Stimulated activated CD4-positive, alpha-beta T cell treated with anti-CD3 and anti-CD28 coated beads, Interleukin-1b, Interleukin-23, amount 100 ng/mL, for 24 hours (primary cell): ENCODE measurements at regions not wholly inside any gene's neighbourhood (a gene's known extent, or its start where the extent isn't known, plus 50 kb on each side); places are given as distances from the start of the nearest gene placed in this dataset.

ENCODE experiments used
- DNase-seq, 4 experiments: peaks; one replicate each; pipeline ENCODE4 v3.0.0-alpha.2; 2020; ENCODE audit warnings: low read depth in 4 of 4, low spot score in 1 of 4

DNA sequence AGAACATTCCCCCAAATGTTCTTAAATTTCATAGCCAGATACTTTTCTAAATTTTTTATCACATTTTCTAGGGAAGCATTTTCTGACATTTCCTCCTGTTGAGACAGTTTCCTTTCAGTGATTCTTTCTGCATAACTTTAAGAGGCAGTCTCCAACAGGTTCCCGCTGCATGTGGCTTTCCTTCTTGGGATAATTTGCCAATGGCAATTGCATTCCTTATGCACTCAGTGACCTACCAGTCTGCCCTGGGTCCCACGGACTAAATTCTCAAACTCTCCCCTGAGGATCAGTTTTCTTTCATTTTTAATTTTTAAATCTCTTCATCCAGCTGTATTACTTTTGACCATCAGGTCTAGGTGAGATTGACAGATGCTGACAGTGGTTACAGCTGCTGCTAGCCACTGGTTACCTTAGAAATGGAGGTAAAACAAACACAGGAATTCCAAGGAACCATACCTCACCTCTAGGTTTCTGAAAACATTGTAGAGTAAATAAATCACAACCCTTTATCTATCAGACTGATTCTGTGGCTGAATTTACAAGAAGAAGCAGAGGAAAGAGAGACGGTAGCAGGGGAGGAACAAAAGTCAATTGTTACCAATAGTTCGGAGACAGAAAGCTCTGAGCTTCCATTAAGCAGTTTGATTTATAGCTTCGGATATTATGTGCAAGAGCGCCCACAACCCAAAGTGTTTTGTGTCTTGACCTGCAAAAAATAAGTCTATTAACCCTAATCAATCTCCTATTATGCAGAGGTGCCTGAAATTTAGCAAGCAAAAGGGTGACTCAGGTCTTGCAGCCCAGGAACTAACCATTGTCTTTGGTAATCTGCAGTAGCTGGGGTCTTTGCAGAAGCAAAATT lies 216.0 kb downstream of the PMP22 start:
- no peak for DNase-seq

- no peak for DNase-seq
These were observed 216.7 kb downstream of the PMP22 start for GRCh38 chr17:15048381-15048780.

GRCh38 chr17:15042311-15042710 lies 222.8 kb downstream of the PMP22 start:
- no peak for DNase-seq

DNA sequence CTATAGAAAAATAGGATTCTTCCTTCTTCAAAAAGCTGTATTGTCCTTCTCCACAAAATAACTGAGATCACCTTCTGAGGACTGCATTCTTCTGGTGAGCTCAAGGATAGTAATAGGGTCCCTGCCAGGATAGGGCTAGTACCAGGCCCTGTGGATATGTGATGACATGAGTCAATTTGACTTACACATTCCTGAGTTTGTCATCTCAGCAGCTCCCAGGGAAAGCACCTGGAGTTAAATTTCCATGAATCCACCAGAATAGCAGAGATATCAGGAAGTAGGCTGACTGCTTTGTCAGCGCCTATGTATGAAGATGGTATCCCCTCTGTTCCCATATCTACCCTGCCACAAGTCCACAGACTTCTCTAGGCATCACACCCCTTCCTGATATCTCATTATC lies 225.8 kb downstream of the PMP22 start:
- DNase-seq, result no peak

- no peak for DNase-seq
These were observed 226.5 kb downstream of the PMP22 start for GRCh38 chr17:15038656-15039055.

GRCh38 chr17:15036238-15036637 lies 228.9 kb downstream of the PMP22 start:
- no peak for DNase-seq

DNA sequence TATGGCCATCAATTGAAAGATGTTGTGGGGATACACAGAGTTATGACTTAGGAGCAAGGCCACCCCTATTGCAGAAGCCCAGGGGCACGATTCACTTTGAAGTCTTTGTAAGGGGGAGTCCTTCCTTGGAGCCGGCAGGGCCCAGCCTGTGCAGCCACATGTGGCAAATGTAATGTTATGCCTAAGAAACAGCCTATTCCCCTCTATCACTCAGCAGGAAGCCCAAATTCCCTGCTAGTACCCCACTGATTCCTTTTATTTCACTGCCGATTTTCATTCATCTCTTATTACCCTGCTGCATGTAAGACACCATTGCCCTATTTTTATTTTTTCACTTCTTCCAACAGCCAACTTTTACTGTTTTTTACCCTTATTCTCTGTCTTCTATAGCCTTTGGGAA lies 233.2 kb downstream of the PMP22 start:
- DNase-seq, result no peak

DNA sequence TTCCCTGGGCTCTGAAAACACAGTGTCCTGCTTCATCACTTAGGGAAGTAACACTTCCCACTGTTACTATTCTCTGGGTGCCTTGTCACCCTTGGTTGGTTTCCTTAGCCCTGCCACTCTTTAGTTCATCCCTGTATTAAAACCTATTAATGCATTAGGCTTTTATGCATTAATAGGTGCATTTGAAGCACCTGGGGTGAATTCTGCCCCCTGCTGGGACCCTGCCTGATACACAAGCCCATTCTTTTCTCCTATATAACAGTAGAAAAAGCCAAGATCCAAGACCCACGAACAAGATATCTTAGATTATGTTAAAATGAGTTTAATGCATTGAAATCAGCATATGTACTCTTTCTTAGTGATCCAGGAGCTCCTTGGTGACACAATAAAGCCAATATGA lies 235.7 kb downstream of the PMP22 start:
- DNase-seq, result no peak

GRCh38 chr17:15027853-15028252 lies 237.3 kb downstream of the PMP22 start:
- no peak for DNase-seq

DNA sequence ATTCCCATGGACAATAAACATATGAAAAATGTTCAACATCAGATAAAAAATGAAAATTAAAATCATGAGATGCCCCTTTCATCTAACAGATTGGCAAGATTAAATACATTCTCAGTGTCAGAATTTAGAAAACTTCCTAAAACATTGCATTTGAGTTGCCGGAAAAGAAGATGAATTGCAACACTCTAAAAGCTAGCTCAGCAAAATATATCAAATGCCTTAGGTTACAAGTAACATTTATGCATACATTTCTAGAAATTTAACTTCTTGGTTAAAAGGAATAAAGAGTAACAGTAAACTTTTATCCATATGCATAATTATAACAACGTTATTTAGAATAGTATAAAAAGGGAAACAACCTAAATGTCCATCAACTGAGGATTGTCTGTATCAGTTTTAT lies 239.0 kb downstream of the PMP22 start:
- no peak for DNase-seq

- no peak for DNase-seq
These were observed 241.4 kb downstream of the PMP22 start for GRCh38 chr17:15023589-15024336.

GRCh38 chr17:15019158-15019557 lies 246.0 kb downstream of the PMP22 start:
- no peak for DNase-seq

DNA sequence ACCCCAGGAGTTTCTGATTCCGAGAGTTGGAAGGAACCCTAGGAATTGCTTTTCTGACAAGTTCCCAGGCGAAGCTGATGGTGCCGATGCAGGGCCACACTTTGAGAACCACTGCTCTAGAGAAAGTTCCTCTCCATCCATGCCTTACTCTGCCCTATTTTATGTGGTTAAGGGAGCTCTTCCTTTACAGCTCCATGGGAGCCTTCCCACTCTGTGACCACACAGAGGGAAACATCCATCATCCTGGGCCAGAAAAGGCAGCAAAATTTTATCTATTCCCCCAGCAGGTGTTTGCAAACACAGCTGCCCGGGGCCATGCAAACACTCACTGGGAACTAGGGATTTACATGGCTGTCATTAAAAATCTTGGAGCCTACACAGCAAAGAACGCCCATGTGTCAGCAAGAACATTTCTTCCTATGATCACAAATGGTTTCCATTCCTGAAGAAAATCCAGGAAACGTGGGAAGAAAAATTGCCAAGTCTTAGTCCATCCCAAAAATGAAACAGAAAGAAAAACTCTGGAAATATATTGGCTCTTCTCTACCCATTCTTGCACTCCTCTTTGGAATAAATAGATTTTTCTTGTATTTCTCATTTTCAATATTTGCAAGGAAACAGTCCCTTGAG lies 252.7 kb downstream of the PMP22 start:
- DNase-seq, result no peak

- DNase-seq, result no peak
These were observed 256.0 kb downstream of the PMP22 start for GRCh38 chr17:15009087-15009486.

GRCh38 chr17:15007147-15007553 lies 258.0 kb downstream of the PMP22 start:
- DNase-seq, result no peak

- DNase-seq, result no peak
These were observed 258.6 kb downstream of the PMP22 start for GRCh38 chr17:15006421-15007128.

DNA sequence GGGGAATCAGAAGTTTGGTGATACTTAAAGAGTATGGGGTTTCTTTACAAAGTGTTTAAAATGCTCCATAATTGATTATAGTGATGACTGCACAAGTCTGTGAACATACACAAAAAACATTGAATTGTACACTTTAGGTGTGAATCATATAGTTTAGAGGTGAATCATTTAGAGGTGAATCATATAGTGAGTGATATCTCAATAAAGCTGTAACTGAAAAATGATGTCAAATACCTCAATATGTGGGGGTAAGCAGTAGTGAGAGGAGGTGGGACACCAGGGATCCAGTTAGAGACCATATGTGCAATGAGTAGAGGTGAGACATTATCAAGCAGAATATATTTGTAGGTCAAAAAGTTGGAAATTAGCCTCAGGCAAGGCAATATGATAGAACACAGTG lies 264.5 kb downstream of the PMP22 start:
- no peak for DNase-seq

DNA sequence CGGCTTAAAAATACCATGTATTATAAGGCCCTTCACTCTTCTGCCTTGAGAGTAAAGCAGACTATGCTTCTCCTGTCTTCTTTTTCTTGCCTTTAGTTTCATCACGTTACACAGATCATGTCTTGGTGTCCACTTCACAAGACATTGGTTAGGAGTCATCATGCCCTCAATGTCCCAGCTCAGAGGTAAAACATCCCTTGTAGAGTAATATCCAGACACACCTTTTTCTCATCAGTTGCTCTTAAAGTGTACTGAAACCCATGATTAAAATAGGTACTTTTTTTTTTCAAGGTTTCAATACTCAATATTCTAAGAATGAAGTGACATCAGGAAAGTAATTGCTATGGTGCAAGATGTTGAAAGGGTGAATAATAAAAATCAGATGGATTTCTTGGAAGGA lies 267.8 kb downstream of the PMP22 start:
- DNase-seq, result no peak

DNA sequence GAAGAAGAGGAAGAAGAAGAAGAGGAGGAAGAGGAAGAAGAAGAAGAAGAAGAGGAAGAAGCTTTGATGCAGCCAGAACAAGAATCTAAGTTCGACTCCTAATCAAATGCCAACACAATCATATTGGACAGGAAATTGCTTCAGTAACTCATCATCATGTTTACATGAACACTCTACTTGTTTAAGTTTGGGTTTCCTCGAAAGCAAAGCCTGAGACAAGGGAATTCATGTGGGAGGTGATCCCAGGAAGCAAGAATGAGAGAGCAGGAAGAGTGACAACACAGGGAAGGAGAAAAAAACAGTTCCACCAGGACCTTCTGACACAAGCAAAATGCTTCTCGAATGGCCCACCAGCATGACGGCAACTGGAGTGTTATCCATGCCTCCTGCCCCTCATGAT lies 279.0 kb downstream of the PMP22 start:
- DNase-seq, result no peak

DNA sequence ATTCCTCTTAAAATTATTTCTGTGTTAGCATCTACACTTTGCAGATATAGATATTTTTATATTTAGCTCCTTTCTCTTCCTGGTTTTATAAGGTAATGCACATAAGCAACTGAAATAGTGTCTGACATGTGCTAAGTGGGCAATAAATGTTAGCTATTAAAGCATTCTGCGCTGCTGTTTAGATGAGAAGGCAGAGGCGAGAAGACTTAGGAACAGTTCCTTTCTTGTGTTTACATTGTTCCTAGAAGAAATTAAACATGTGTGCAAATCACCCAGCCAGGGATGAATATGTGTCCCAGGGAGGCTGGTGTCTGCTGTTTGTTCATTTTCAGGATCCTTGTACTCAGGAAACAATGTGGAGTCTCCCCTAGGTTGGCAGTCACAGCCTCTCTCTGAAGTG lies 292.3 kb downstream of the PMP22 start:
- no peak for DNase-seq

GRCh38 chr17:14971054-14971453 lies 294.1 kb downstream of the PMP22 start:
- DNase-seq, result no peak
